Vagina (tissue), 2 donors: ENCODE measurements at regions not wholly inside any gene's neighbourhood (a gene's known extent, or its start where the extent isn't known, plus 50 kb on each side); places are given as distances from the start of the nearest gene placed in this dataset.

Source experiments
- DNase-seq, 2 donors: peaks; one replicate each; pipeline ENCODE4 v3.0.0-alpha.2; 2017; ENCODE audit errors: extremely low spot score in 2 of 2
- H3K27ac ChIP-seq: fragments of 200-600 bp; sonication (generic); one replicate; pipeline ENCODE4 v1.5.1; 2019
- H3K27me3 ChIP-seq: fragments of 200-600 bp; sonication (generic); one replicate; pipeline ENCODE4 v1.5.1; 2019
- H3K36me3 ChIP-seq, 2 donors: fragments of 200-600 bp; sonication (generic); one replicate each; pipeline ENCODE4 v1.5.1; 2017 to 2019
- H3K4me1 ChIP-seq: fragments of 200-600 bp; sonication (generic); one replicate; pipeline ENCODE4 v1.5.1; 2019
- H3K4me3 ChIP-seq, 2 donors: fragments of 200-600 bp; sonication (generic); 1 replicate in 1 of 2; 2 replicates in 1 of 2; pipeline ENCODE4 v1.5.1; 2016 to 2019
- H3K9me3 ChIP-seq: fragments of 200-600 bp; sonication (generic); one replicate; pipeline ENCODE4 v1.5.1; 2019
- CTCF ChIP-seq, 3 experiments: fragments of 450-650 bp in 2 of 3; fragments of 200-600 bp in 1 of 3; sonication (generic) in 1 of 3; IDR thresholded peaks; one replicate each; pipeline ENCODE4 v1.5.1; 2017 to 2019; ENCODE audit warnings: antibody characterized with exemption in 3 of 3, mild to moderate bottlenecking in 2 of 3, moderate library complexity in 2 of 3
- POLR2A ChIP-seq, 2 donors: fragments of 450-650 bp; IDR thresholded peaks; one replicate each; pipeline ENCODE4 v1.6.1; 2017; ENCODE audit warnings: antibody characterized with exemption in 2 of 2, mild to moderate bottlenecking in 2 of 2, moderate library complexity in 2 of 2
- POLR2AphosphoS5 ChIP-seq, 2 donors: sonication (generic); formaldehyde crosslinking; IDR thresholded peaks; one replicate each; pipeline ENCODE4 v1.9.0; 2017; ENCODE audit warnings: antibody characterized with exemption in 2 of 2, mild to moderate bottlenecking in 2 of 2, low read depth in 1 of 2; ENCODE audit not compliant: insufficient read depth in 1 of 2
- intact Hi-C: fragments of 100-400 bp; cut with DNase I; formaldehyde crosslinking; loops from one replicate; pipeline ENCODE4 v1.15.1; 2023

GRCh38 chr3:94965867-94966475 is 903.1 kb downstream of the NSUN3 start:
- no peak overlapping the region for H3K27ac ChIP-seq
- H3K36me3 ChIP-seq = no peaks in the 10 kb centered on the region
- no peaks in the 10 kb centered on the region for H3K27me3 ChIP-seq
- TF ChIP-seq CTCF (IDR thresholded peaks at IDR 0.05) (no peak), POLR2A (IDR thresholded peaks at IDR 0.05) (no peak), POLR2AphosphoS5 (IDR thresholded peaks at IDR 0.05; ENCODE audit: insufficient read depth in 1 of 2, low read depth in 1 of 2) (no peak)
- H3K4me1 ChIP-seq = no peaks in the 10 kb centered on the region
- intact Hi-C loops = no loop called here
- DNase-seq = no peak
- no peak overlapping the region for H3K4me3 ChIP-seq
- H3K9me3 ChIP-seq = no peaks in the 10 kb centered on the region

- no peaks in the 10 kb centered on the region for H3K27me3 ChIP-seq
- H3K9me3 ChIP-seq = no peaks in the 10 kb centered on the region
- no peak overlapping the region for H3K27ac ChIP-seq
- no peaks in the 10 kb centered on the region for H3K4me1 ChIP-seq
- H3K36me3 ChIP-seq = no peaks in the 10 kb centered on the region
- TF ChIP-seq CTCF (IDR thresholded peaks at IDR 0.05) (no peak), POLR2AphosphoS5 (IDR thresholded peaks at IDR 0.05; ENCODE audit: insufficient read depth in 1 of 2, low read depth in 1 of 2) (no peak), POLR2A (IDR thresholded peaks at IDR 0.05) (no peak)
- no peak for DNase-seq
- intact Hi-C loops = no loop called here
- no peak overlapping the region for H3K4me3 ChIP-seq
Observed at GRCh38 chr3:94967196-94967595, 904.3 kb downstream of the NSUN3 start.

GRCh38 chr3:94968519-94968918 is 905.7 kb downstream of the NSUN3 start:
- no peaks in the 10 kb centered on the region for H3K27me3 ChIP-seq
- no peaks in the 10 kb centered on the region for H3K36me3 ChIP-seq
- H3K4me1 ChIP-seq = no peaks in the 10 kb centered on the region
- no peaks in the 10 kb centered on the region for H3K9me3 ChIP-seq
- no peak overlapping the region for H3K4me3 ChIP-seq
- no peak for DNase-seq
- intact Hi-C loops = no loop called here
- no peak overlapping the region for H3K27ac ChIP-seq
- TF ChIP-seq POLR2A (IDR thresholded peaks at IDR 0.05) = no peak
- TF ChIP-seq POLR2AphosphoS5 (IDR thresholded peaks at IDR 0.05; ENCODE audit: insufficient read depth in 1 of 2, low read depth in 1 of 2) = no peak
- no peak for TF ChIP-seq CTCF (IDR thresholded peaks at IDR 0.05)

GRCh38 chr3:94972066-94972465 is 909.2 kb downstream of the NSUN3 start:
- intact Hi-C loops = no loop called here
- no peak overlapping the region for H3K4me3 ChIP-seq
- H3K4me1 ChIP-seq = no peaks in the 10 kb centered on the region
- H3K9me3 ChIP-seq = no peaks in the 10 kb centered on the region
- H3K36me3 ChIP-seq = no peaks in the 10 kb centered on the region
- DNase-seq = no peak
- no peak for TF ChIP-seq POLR2AphosphoS5 (IDR thresholded peaks at IDR 0.05; ENCODE audit: insufficient read depth in 1 of 2, low read depth in 1 of 2)
- TF ChIP-seq CTCF (IDR thresholded peaks at IDR 0.05) = no peak
- no peak for TF ChIP-seq POLR2A (IDR thresholded peaks at IDR 0.05)
- no peak overlapping the region for H3K27ac ChIP-seq
- no peaks in the 10 kb centered on the region for H3K27me3 ChIP-seq

- no peak overlapping the region for H3K4me3 ChIP-seq
- intact Hi-C loops = no loop called here
- no peak for TF ChIP-seq CTCF (IDR thresholded peaks at IDR 0.05)
- no peak for TF ChIP-seq POLR2A (IDR thresholded peaks at IDR 0.05)
- TF ChIP-seq POLR2AphosphoS5 (IDR thresholded peaks at IDR 0.05; ENCODE audit: insufficient read depth in 1 of 2, low read depth in 1 of 2) = no peak
- H3K27me3 ChIP-seq = no peaks in the 10 kb centered on the region
- H3K4me1 ChIP-seq = no peaks in the 10 kb centered on the region
- no peak for DNase-seq
- H3K36me3 ChIP-seq = no peaks in the 10 kb centered on the region
- H3K9me3 ChIP-seq = no peaks in the 10 kb centered on the region
- H3K27ac ChIP-seq = no peak overlapping the region
Observed at GRCh38 chr3:94978084-94978483, 915.2 kb downstream of the NSUN3 start.
